ENCODE measurements at regions not wholly inside any gene's neighbourhood (a gene's known extent, or its start where the extent isn't known, plus 50 kb on each side); places are given as distances from the start of the nearest gene placed in this dataset.

DNA sequence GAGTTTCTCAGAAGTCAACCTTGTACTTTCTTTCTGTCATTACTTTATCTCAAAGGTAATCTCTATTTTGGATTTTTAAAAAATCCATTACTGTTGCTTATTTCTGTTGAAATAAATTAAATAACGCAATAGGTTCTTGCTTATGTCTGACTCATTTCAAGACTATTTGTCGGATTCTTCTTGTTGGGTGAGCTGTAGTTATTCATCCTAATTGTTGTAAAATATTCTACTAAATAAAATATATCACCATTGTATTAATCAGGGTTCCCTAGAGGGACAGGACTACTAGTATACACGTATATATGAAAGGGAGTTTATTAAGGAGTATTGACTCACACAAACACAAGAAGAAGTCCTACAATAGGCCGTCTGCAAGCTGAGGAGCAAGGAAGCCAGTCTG is 403.9 kb upstream of the CYRIA start:
- no peak for DNase-seq (ENCODE audit: low spot score)

DNA sequence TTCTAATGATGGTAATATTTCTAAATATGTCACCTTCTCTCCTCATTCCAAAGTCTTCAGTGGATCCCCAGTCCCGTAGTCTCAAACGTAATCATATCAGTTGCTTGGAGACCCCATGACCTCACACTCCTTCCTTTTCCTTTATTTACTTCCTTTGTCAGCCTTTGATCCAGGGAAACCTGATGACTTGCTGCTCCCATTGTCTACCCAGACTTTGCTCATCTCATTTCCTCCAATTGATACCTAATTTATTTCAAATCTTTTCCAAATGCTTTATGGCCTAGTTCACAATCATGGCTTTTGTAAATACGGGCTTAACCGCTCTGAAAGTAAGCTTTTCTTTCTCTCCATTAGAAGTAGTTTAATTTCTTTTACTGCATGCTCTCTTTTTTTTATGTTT is 402.4 kb upstream of the CYRIA start:
- DNase-seq (ENCODE audit: low spot score), result no peak

DNA sequence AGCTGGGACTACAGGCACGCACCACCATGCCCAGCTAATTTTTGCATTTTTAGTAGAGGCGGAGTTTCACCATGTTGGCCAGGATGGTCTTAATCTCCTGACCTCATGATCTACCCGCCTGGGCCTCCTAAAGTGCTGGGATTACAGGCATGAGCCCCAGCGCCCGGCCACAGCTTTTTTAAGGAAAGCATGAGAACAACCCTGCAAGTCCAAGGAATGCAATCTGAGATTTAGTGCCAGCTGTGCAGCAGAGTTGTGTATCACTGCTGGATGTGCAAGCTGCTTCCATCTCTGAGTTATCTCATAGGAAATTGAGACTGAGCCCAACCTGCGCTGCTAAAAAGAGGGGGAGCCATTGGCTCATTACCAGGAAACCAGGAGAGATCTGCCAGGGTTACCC is 399.9 kb upstream of the CYRIA start:
- no peak for DNase-seq (ENCODE audit: low spot score)

DNA sequence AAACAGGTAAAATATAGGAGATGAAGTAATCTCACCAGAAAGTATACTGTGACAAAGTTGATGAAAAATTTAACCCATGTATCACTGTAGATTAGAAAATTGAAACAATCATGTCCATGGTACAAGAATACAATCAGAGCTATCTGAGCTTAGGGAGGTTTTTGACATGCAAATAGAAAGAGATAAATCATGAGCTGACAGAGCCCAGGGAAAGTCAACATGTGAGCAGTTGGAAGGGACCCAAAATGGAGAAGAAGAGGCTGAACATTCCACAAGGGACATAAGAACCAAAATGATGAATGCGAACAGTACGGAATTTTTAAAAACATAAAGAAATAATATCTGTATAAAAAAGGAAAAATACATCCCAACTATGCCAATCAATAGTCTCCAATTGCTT is 395.4 kb upstream of the CYRIA start:
- DNase-seq (ENCODE audit: low spot score), result no peak

DNA sequence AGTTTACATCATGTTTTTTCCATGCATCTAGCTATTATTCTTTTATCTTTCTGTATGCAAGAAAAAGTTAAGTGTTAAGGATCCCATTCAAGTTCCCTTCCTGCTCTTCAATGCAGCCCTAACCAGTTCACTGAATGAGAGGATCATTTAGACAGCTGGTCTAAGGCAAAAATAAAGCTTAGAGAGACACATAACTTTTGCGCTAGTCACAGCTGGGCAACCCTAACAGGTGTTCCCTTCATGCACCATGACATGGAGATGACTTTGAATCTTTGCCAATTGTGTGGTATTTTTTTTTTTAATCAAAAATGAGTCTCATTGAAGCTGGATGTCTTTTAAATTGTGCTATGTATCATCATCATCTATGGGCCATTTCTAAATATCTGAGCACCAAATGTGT is 393.8 kb upstream of the CYRIA start:
- DNase-seq (ENCODE audit: low spot score), result no peak

DNA sequence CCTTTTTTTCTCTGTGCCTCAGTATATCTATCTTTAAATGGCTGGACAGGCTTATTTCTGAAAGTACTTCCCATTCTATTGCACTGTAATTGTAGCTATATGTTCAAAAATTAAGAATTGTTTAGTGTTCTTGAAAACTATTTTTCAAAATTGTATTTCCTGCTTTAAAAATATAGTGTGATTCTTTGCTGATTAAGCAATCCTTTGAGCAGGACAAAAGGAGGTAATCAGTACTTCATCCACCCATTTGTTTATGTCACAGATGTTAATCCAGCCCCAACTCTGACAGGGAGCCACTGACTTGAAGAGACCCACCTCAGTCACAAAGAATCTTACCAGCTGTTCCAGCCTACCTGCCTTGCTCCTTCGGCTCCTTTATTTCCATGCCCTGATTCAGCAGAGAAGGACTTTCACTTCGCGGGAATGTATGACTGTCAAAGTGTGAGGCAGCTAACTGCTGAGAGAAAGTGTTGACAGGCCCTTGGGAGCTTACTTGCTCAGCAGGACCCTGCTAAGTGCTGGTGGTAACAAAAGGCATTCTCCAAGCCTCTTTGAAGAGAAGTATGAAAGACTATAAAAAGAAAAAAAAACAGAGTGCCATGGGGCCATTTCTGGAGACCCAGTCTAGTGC is 393.3 kb upstream of the CYRIA start:
- no peak for DNase-seq (ENCODE audit: low spot score)

DNA sequence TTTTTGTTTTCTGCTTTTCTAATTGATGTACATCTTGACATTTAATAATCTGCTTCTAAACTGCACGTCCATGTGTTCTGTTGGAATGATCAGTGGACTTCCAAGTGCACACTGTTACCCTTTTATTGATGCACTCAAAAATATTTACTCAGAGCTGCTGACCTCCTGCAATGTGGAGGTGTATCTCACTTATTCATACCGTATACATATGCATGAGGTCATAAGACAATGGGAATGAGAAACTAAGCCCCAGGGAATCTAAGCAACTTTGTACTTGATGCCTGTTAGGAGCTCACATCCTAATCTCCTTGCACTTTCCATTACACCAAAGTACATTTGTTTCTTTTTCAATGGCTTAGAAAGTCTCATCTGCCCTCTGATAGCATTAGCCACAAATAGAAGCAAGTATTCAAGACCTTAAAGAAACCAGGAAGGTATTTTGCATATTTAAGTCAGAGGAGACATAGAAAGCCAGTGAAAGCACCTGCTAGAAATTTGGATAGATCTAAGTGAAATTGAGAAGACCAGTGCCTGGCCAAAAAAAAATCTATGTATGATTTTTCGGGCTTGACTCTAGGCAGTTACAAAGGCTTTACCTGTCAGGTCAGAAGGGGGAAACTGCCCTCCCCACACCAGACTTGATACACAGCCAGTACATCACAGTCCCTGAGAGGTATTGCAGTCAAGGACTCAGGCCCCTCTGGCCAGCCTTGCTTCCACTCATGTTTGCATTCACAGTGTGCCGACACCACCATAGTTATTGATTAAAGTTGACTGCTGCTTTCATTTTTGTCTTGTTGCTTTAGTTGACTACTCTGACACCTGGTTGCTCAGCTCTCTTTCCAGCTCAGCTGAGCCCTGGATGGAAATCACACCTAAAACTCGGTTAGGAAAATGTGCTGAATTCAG is 391.7 kb upstream of the CYRIA start:
- DNase-seq (ENCODE audit: low spot score), result no peak

DNA sequence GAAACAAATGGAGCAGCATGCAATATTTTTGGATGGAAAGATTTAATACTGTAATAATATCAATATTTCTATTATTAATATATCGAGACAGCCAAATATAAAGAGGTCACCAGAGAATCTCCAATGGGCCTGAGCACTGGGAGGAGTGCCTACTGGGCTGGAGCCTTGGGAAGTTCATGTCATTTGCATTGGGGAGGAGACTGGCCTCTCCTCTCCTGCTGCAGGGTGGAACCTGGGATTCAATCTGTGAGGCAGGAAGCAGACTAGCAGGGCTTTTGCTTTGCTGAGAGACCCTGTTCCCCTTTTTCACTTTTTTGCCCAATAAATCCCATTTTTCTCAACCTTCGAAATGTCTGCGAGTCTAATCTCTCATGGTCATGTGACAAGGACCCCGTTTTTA is 390.6 kb upstream of the CYRIA start:
- DNase-seq (ENCODE audit: low spot score), result no peak

DNA sequence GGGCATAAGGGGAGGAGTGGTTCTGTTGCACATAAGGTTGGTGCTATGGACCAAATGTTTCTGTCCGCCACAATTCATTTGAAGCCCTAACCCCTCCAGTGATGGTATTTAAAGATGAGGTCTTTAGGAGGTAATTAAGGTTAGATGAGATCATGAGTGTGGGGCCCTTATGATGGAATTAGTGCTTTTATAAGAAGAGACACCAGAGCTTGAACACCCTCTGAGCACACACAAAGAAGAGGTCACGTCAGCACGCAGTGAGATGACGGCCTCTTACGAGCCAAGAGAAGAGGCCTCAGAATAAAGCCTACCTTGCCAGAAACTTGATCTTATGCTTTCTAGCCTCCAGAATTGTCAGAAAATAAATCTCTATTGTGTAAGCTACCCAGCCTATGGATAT is 386.4 kb upstream of the CYRIA start:
- DNase-seq (ENCODE audit: low spot score), result no peak

DNA sequence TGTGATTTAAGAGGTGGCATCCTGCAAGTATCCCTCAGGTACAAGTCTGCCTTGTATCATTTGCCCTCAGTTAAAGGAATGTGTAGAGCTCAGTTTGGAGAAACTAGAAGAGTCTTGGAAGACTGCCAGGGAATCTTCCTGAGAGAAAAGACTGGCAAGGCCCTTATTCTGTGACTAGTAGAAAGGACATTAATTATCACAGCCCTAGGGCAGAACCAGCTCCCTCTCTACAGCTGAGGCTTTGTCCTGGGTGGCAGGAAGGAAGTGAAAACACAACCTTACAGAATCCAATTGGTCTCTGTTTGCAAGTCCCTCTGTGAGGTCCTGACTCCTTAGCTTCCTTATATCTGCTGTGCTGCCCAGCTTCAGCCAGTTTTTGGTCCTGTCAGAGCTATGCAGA is 385.9 kb upstream of the CYRIA start:
- DNase-seq (ENCODE audit: low spot score), result no peak

DNA sequence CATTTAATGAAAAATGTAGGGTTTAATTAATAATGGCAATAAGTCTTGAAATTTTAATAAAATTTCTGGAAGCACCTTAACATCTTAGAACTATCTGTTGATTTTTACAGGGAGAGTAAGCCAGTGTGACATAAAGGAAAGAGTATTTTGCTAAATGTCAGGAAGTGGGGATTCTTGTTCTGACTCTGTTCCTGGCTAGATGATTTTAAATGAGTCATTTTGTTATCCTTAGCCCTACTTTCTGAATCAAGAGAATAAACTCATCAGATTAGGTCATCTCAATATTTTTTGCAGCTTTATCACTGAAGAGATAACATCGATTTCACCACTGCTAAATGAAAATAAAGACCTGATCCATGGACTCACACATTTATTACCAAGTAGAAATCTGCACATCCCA is 377.5 kb upstream of the CYRIA start:
- no peak for DNase-seq (ENCODE audit: low spot score)

DNA sequence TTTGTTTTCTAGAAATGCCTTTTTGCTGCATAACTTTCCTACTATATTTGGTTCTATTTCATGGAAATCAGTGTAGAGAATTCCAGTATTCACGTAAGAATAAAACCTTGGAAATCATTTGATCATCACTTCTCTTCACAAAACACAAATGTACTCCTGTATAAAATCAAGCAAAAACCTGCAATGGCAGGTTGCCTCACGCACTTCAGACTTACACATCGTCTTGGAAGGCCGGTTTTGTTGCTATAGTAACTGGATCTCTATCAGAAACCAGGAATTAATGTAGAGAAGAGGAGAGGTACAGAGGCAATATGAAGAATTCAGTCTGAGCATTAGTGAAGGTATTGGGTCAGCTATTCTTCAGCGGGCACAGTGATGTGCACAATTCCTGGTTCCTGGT is 370.7 kb upstream of the CYRIA start:
- no peak for DNase-seq (ENCODE audit: low spot score)

DNA sequence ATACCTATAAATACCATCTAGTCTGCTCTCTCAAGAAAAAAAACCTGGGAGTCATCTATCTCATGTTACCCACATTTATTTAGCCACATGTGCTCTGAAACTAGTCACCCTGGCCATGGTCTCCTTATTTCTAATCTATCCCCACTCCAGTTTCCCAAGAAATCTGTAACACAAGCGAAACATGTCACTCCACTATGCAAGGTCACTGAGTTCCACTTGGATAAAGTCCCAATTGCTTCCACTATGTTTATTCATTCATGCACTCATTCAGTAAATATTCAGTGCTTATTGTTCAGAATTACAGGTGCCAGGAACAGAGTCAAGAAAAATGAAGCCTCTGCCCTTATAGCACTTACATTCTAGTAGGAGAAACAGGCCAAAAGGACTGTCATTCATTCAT is 369.4 kb upstream of the CYRIA start:
- no peak for DNase-seq (ENCODE audit: low spot score)

DNA sequence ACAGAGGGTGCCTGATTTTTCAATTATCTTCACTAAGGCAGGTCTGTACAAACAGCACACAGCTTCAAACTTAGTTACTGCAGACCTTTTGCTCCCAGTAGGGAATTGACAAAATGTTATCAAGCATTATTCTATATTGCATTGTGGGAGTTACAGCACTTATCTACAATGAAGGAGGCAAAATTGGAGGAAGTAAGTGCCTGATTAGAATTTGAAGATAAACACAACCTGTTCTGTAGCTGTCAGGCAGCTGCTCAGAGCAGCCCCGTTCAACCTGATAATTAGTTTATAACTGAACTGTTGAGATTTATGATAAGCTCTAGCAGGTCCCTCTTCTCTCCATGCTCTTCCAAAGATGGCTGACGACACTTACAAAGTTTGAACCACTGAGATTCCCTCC is 364.4 kb upstream of the CYRIA start:
- no peak for DNase-seq (ENCODE audit: low spot score)

DNA sequence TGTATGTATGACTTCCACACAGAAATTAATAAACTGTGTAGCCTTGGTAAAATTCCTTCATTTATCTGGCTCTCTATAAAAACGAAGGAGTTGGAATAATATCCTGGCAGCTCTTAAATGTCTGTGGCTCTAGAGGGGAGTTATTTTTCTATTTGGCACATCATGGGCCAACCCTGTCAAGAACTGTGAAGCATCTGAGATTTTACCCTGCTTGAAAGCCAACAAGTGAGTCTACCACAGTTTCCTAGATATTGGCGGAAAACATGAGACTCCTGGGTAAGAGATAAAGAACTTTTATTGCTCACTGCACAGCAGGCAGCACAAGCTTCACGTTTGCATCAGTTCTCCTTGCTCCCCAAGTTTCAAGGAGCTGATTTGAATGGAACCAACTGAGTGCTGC is 346.7 kb upstream of the CYRIA start:
- DNase-seq (ENCODE audit: low spot score), result no peak

DNA sequence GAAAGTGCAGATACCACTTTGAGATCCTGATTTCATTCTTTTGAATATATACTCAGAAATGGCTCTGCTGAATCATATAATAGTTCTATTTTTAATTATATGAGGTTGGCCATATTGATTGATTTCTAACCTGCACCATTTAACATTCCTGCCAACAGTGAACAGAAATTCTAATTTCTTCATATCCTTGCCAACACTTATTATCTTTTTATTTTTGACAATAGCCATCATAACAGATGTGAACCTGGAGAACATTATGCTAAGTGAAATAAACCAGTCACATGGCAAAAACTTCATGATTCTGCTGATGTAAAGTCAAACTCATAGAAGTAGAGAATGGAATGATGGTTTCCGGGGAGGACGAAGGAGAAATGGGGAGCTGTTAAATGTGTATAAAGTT is 344.5 kb upstream of the CYRIA start:
- no peak for DNase-seq (ENCODE audit: low spot score)

DNA sequence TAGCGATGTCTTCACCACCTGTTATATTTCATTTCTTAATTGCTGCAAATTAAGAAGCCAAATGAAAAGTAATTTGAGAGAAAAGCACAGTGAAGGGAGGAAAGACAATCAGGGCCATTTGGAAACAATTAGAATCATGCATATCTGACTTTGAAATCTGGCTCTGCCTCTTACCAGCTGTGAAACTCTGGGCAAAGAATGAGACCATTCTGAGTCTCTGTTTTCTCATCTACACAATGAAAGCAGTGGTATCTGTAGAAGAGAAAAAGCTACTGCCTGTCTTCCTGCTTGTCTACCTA is 334.5 kb upstream of the CYRIA start:
- DNase-seq (ENCODE audit: low spot score), result no peak

DNA sequence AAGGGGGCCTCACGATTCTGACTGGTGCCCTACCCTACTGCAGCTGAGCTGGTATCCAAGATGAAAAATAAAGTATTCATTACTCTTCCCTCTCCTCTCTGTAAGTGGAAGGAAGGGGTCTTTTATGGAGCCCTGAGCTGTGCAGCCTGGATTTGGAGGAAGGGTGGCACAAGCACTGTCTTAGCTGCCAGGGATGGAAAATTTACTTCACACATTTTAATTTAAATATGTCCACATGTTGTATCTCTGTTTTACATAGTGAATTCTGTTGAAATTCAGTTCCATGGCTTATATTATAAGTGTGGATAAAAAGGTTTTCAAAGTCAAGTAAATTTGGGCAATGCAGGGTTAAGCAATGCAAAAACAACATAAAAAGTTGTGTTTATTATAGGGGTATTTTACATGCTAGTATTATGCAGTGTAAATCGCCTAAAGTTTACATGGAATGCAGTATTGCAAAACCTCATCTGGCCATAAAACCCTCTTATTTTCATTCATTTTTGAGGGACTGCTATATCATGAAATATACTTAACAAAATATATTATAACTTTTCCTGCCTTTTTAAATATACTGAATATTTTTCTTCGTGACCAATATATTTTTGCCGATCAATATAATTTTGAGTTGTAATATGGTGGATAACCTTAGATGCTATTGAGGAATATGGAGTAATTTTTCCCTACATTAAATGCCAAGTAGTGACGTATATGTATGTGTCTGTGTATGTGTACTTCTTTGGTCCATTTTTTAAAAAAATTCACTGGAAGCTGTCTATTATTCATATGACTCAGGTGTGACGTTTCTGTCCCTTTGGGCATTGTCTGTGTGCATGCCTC is 333.9 kb upstream of the CYRIA start:
- DNase-seq (ENCODE audit: low spot score), result no peak

DNA sequence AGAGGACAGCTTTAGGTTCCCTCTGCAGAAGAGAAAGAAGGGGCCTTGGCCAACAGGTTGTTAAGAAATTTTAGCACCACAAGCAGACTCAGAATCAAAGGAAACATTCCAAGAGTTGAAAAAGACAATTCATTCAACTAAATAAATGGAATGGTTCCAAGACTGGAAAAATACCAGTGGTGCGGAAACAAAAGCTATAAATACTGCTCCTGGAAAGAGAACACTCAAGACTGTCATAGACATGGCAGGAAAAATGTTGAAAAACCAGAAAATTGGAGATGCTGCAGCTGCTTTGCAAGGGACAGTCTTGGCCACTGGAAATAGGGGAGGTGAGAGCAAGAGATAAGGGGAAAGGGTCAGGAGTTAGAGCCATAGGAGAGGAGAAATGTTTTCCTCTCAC is 312.7 kb upstream of the CYRIA start:
- DNase-seq (ENCODE audit: low spot score), result no peak

DNA sequence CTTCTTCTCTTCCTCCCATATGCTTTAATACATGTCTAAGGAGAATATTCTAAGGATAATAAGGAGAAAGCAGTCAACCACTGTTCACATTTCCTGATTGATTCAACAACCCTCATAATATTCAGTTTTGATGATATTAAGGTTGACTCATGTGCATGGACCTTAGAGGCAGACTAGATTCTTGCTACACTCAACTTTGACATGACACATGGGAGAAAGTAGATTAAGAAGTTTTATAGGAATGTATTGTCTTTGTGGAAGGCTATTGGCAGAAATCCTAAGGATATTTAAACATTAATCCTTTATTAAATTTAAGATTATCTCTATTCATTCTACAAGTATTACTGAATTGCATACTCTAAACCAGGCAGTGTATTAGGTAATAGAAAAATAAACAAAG is 309.1 kb upstream of the CYRIA start:
- no peak for DNase-seq (ENCODE audit: low spot score)

DNA sequence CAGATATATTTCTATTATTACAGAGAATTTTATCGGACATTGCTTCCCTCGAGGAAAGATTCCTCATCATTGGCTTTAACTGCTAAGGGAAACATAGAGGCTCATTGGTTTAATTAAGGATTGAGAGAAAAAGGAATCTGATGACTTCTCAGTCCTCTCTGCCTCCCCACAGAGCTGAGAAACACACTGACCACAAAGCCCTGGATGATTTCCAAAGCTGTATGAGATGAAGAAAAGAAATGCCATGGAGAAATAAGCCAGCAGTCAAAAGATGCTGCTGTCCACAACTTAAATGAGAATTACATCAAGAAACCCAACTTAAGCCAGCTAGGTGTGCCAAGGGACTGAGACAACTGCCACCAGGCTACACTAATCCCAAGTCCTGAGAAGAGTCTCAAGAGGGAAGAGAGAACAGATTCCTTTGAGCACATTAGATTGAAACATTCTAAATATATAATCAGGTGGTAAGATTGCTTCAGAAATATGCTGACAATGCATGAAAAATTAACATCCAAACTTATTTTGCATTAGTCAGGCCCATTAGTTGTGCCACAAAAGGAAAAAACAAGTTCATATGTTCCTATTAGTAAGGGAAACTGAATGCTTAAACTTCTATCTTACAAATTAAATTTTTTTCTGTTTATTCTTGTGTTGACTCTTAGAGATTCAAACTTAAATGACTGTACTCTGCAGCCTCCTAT is 308.1 kb upstream of the CYRIA start:
- no peak for DNase-seq (ENCODE audit: low spot score)

DNA sequence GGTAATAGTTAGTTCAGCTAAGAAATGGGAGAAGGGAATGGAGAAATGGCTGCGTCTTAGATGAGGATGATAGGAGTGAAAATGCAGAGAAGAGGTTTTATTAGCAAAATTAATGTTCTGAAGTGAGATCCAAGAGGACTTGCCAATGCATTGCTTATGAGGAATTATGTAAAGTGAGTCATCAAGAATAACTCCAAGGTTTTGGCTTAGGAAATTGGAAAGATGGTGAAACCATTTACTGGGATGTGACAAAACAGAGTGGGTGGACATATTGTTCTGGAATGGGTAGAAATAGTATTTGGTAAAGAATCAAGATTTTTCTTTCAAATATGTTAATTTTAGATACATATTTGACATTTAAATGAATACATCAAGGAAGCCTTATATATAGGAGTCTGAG is 306.6 kb upstream of the CYRIA start:
- no peak for DNase-seq (ENCODE audit: low spot score)
